GM23248 (cell line): ENCODE measurements at regions not wholly inside any gene's neighbourhood (a gene's known extent, or its start where the extent isn't known, plus 50 kb on each side); places are given as distances from the start of the nearest gene placed in this dataset.

Experiments
- DNase-seq: peaks from one replicate; pipeline ENCODE4 v3.0.0-alpha.2; 2015
- H2AFZ ChIP-seq: fragments of 200-600 bp; sonication (generic); 2 replicates; pipeline ENCODE4 v1.6.1; 2016; ENCODE audit warnings: antibody characterized with exemption
- H3F3A ChIP-seq: fragments of 200-600 bp; sonication (generic); 2 replicates; pipeline ENCODE4 v1.6.1; 2016; ENCODE audit warnings: mild to moderate bottlenecking, antibody characterized with exemption, mixed run types; ENCODE audit not compliant: insufficient read depth
- H3K27ac ChIP-seq: fragments of 200-600 bp; sonication (generic); 2 replicates; pipeline ENCODE4 v1.5.1; 2016; ENCODE audit warnings: mild to moderate bottlenecking
- H3K27me3 ChIP-seq: fragments of 200-600 bp; sonication (generic); replicated peaks from 2 replicates; pipeline ENCODE4 v1.6.1; 2016; ENCODE audit warnings: mild to moderate bottlenecking; ENCODE audit not compliant: insufficient read depth
- H3K36me3 ChIP-seq: fragments of 200-600 bp; sonication (generic); 2 replicates; pipeline ENCODE4 v1.6.1; 2016; ENCODE audit warnings: low read depth, mild to moderate bottlenecking
- H3K4me1 ChIP-seq: fragments of 200-600 bp; sonication (generic); 2 replicates; pipeline ENCODE4 v1.6.1; 2016; ENCODE audit warnings: mild to moderate bottlenecking; ENCODE audit not compliant: insufficient read depth
- H3K4me2 ChIP-seq: fragments of 200-600 bp; sonication (generic); one replicate; pipeline ENCODE4 v1.6.1; 2016; ENCODE audit warnings: mild to moderate bottlenecking; ENCODE audit not compliant: unreplicated experiment
- H3K4me3 ChIP-seq: fragments of 200-600 bp; sonication (generic); 2 replicates; pipeline ENCODE4 v1.5.1; 2016; ENCODE audit warnings: mild to moderate bottlenecking
- H3K79me2 ChIP-seq: fragments of 200-600 bp; sonication (generic); 2 replicates; pipeline ENCODE4 v1.6.1; 2016; ENCODE audit warnings: mild to moderate bottlenecking; ENCODE audit not compliant: insufficient read depth
- H3K9ac ChIP-seq: fragments of 200-600 bp; sonication (generic); 2 replicates; pipeline ENCODE4 v1.6.1; 2016; ENCODE audit warnings: mild to moderate bottlenecking
- H3K9me2 ChIP-seq: fragments of 200-600 bp; sonication (generic); 2 replicates; pipeline ENCODE4 v1.6.1; 2016; ENCODE audit warnings: mixed run types, mild to moderate bottlenecking, moderate library complexity; ENCODE audit not compliant: insufficient read depth
- H3K9me3 ChIP-seq: fragments of 200-600 bp; sonication (generic); one replicate; pipeline ENCODE4 v1.6.1; 2017; ENCODE audit warnings: low read depth
- H4K20me1 ChIP-seq: fragments of 200-600 bp; sonication (generic); 2 replicates; pipeline ENCODE4 v1.6.0; 2016; ENCODE audit not compliant: insufficient read depth
- EZH2 ChIP-seq: fragments of 200-600 bp; sonication (generic); IDR thresholded peaks from 2 replicates; pipeline ENCODE4 v1.6.1; 2018; ENCODE audit warnings: antibody characterized with exemption, mild to moderate bottlenecking; ENCODE audit not compliant: insufficient read depth, poor library complexity, severe bottlenecking
- EZH2phosphoT487 ChIP-seq: fragments of 200-600 bp; sonication (generic); IDR thresholded peaks from 2 replicates; pipeline ENCODE4 v1.6.1; 2018; ENCODE audit warnings: antibody characterized with exemption, moderate library complexity, mild to moderate bottlenecking, low read depth; ENCODE audit not compliant: insufficient read depth
- WGBS, 2 experiments: methylation state at CpG; one replicate each; pipeline ENCODE4 v1.1.6; 2015 to 2017; ENCODE audit warnings: low lambda C conversion rate in 2 of 2, low coverage in 1 of 2; ENCODE audit errors: missing lambda C conversion rate in 2 of 2; 5-methylcytosine and 5-hydroxymethylcytosine counted together
- in situ Hi-C: fragments of 300-500 bp; cut with MboI; formaldehyde crosslinking; loops from 2 replicates; pipeline ENCODE4 v1.15.0; 2020

DNA sequence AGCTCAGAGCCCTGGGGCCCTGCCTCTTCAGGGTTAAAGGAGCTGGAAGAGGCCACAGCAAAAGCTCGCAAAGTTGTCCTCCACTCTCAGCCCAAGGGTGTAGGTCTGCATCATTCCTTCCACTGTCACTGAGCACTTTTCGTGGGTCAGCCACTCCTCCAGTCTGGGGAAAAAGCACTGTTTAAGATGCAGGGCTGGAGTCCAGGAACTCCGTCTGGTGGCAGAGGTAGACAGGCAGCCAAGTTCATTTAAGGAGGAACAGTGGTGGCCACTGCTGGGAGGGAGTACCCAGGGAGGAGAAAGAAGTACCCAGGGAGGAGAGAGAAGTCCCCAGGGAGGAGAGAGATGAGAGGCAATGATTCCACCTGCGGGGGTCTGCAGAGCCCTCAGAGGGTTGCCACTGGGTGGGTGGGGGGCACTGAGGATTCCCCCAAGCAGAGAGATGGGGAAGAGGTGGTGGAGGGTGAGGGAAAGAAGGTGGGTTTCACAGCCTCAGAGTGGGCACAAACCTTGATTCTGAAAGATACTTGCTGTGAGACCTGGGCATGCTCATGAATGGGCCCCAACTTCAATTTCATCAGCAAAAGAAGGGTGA lies 70.0 kb upstream of the B3GAT1 start:
- Histone ChIP-seq H2AFZ (no peak overlapping the region), H3F3A (no peaks in the 10 kb centered on the region), H3K4me2 (no peak overlapping the region), H3K4me3 (no peak overlapping the region), H3K27me3 (no peaks in the 10 kb centered on the region), H3K27ac (no peak overlapping the region), H3K36me3 (no peaks in the 10 kb centered on the region), H3K9ac (no peak overlapping the region), H3K9me2 (no peaks in the 10 kb centered on the region), H4K20me1 (no peaks in the 10 kb centered on the region), H3K79me2 (no peaks in the 10 kb centered on the region), H3K4me1 (no peaks in the 10 kb centered on the region), H3K9me3 (no peaks in the 10 kb centered on the region)
- DNase-seq = no peak
- WGBS, 2 experiments = 7% methylated on average over 4 of the region's 4 CpGs
- TF ChIP-seq EZH2 (no peak), EZH2phosphoT487 (no peak)
- in situ Hi-C loops = no loop called here

DNA sequence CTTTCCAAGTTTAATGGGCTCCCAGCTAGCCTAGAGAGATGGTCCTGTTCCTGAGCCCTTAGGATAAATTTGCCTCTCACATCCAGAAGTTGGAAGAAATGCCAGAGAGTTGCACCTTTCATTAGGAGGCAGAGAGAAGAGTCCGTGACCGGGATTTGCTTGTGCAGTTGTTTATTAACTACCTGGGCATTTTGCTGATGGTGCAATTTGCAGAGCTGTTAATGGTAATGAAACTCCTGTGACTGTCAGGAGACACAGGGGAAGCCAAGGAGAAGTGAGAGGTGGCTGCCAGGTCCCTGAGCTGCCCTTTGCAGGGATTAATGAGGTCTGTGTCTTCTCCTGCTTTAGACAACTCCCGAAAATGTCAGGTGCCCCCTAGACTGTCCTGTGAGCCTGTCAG lies 69.1 kb upstream of the B3GAT1 start:
- Histone ChIP-seq H3K4me1 (no peaks in the 10 kb centered on the region), H4K20me1 (no peaks in the 10 kb centered on the region), H3K4me3 (no peak overlapping the region), H3K36me3 (no peaks in the 10 kb centered on the region), H3K79me2 (no peaks in the 10 kb centered on the region), H3F3A (no peaks in the 10 kb centered on the region), H3K27me3 (no peaks in the 10 kb centered on the region), H3K9me2 (no peaks in the 10 kb centered on the region), H2AFZ (no peak overlapping the region), H3K27ac (no peak overlapping the region), H3K9ac (no peak overlapping the region), H3K9me3 (no peaks in the 10 kb centered on the region), H3K4me2 (no peak overlapping the region)
- TF ChIP-seq EZH2 = no peak
- TF ChIP-seq EZH2phosphoT487 = no peak
- in situ Hi-C loops = no loop called here
- 23 to 29% methylated on average over 3 of the region's 3 CpGs for WGBS, 2 experiments
- no peak for DNase-seq

DNA sequence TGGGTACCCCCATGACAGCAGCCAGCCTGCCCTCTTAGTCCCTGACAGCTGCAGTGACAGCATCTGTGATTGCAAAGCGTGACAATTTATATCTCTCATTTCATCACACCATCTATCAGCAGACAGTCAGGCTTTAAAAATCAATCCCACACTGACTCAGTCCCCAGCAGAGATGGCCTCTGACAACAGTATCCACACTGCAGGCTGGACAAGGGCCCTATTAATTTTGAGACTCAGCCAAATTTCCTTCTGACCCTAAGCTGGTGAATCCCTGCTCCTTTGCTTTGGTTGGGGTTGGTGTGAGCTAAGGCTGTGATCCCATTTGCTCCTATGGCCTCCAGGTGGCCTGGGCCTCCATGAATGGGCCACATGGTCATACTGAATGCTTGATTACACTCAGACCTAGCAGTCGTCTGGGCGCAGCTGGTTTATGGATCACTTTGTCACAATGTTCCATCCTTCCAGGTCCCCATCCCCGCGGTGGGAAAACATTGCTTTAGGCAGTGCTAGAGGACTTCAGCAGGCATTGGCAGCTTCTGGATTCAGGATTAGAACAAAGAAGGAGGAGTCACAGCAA lies 68.2 kb upstream of the B3GAT1 start:
- DNase-seq = no peak
- no peak overlapping the region for H3K9ac ChIP-seq
- H3K4me2 ChIP-seq = no peak overlapping the region
- H3K9me3 ChIP-seq = no peaks in the 10 kb centered on the region
- H3K79me2 ChIP-seq = no peaks in the 10 kb centered on the region
- no peaks in the 10 kb centered on the region for H3K9me2 ChIP-seq
- H3K27ac ChIP-seq = no peak overlapping the region
- H3K27me3 ChIP-seq = no peaks in the 10 kb centered on the region
- no peak for TF ChIP-seq EZH2phosphoT487
- no peak for TF ChIP-seq EZH2
- no peaks in the 10 kb centered on the region for H4K20me1 ChIP-seq
- H3K36me3 ChIP-seq = no peaks in the 10 kb centered on the region
- H3K4me3 ChIP-seq = no peak overlapping the region
- 30 to 35% methylated on average over 5 of the region's 5 CpGs for WGBS, 2 experiments
- H3K4me1 ChIP-seq = no peaks in the 10 kb centered on the region
- in situ Hi-C loops = no loop called here
- H3F3A ChIP-seq = no peaks in the 10 kb centered on the region
- H2AFZ ChIP-seq = no peak overlapping the region

DNA sequence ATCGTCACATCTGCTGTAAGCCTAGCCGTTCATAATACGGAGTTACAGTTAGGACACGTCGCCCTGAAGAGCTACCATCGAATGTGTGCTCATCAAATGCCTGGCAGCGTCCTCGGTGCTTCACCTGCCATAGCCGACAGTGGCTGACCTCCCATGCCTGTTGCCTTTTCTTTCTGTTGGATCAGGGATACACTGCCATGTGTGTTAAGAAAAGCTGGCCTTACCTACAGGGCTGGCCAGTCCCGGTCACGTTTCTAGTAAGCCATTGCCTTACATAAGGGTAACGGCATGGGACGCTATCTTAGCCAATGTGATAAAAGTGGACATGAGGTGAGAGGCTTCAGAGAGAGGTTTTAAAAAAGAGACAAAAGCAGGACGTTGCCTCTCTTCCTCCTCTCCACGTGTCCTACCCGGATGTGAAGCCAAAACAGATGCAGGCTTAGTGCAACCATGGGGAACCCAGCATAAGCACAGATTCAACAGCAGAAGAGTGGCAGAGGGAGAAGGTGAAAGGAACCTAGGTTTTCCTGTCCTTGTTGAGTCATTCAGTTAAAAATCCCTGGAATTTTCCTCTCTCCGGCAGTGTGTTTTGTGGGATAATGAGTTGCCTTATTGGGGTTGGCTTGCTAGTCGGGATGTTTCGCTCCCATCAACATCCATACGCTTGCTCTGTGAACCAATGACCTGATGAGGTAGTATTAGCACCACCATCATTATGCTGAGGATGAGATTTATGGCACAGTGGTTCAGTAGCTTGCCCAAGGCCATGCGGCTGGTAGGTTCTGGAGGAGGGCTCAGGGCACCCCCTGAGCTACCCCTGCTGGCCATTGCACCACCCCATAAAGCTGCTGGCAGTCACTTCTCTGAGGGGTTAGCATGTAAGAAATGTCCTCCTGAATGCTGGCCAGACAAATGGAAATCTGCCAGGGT lies 67.4 kb upstream of the B3GAT1 start:
- H3K4me3 ChIP-seq = no peak overlapping the region
- H2AFZ ChIP-seq = no peak overlapping the region
- no peaks in the 10 kb centered on the region for H3K79me2 ChIP-seq
- no peaks in the 10 kb centered on the region for H4K20me1 ChIP-seq
- no peaks in the 10 kb centered on the region for H3F3A ChIP-seq
- no peak for DNase-seq
- 33 to 35% methylated on average over 21 of the region's 21 CpGs for whole genome bisulfite sequencing, 2 experiments
- no peak overlapping the region for H3K4me2 ChIP-seq
- no peaks in the 10 kb centered on the region for H3K36me3 ChIP-seq
- no peaks in the 10 kb centered on the region for H3K27me3 ChIP-seq
- H3K27ac ChIP-seq = no peak overlapping the region
- TF ChIP-seq EZH2 = no peak
- TF ChIP-seq EZH2phosphoT487 = no peak
- in situ Hi-C loops = no loop called here
- no peaks in the 10 kb centered on the region for H3K9me2 ChIP-seq
- H3K9ac ChIP-seq = no peak overlapping the region
- H3K4me1 ChIP-seq = no peaks in the 10 kb centered on the region
- no peaks in the 10 kb centered on the region for H3K9me3 ChIP-seq
